GM21390 (cell line): ENCODE measurements at regions not wholly inside any gene's neighbourhood (a gene's known extent, or its start where the extent isn't known, plus 50 kb on each side); places are given as distances from the start of the nearest gene placed in this dataset.
"Not testable (repeated sequence)": the region's sequence is repeated elsewhere in the genome, so short reads cannot be mapped to it uniquely, and the experiment has no call there.

Experiments
- ATAC-seq: cut with Tn5 transposase; IDR thresholded peaks from one replicate; pipeline ENCODE4 v1.9.1; 2021; ENCODE audit not compliant: unreplicated experiment

- no peak for ATAC-seq
These were observed 1999.3 kb upstream of the CDH9 start for GRCh38 chr5:29037716-29038115.

- ATAC-seq = no peak
These were observed 1985.7 kb upstream of the CDH9 start for GRCh38 chr5:29024052-29024451.

GRCh38 chr5:29023541-29023940, 1985.2 kb upstream of the CDH9 start:
- no peak for ATAC-seq

- no peak for ATAC-seq
These were observed 1979.1 kb upstream of the CDH9 start for GRCh38 chr5:29017501-29017900.

GRCh38 chr5:29016067-29016466, 1977.7 kb upstream of the CDH9 start:
- no peak for ATAC-seq

GRCh38 chr5:29015523-29015922, 1977.1 kb upstream of the CDH9 start:
- no peak for ATAC-seq

GRCh38 chr5:29005386-29005785, 1967.0 kb upstream of the CDH9 start:
- no peak for ATAC-seq

GRCh38 chr5:29002481-29002880, 1964.1 kb upstream of the CDH9 start:
- no peak for ATAC-seq

GRCh38 chr5:29001666-29002065, 1963.3 kb upstream of the CDH9 start:
- ATAC-seq = no peak

- no peak for ATAC-seq
These were observed 1946.3 kb upstream of the CDH9 start for GRCh38 chr5:28984639-28985038.

GRCh38 chr5:28975508-28975907, 1937.1 kb upstream of the CDH9 start:
- ATAC-seq = no peak

- no peak for ATAC-seq
These were observed 1929.5 kb upstream of the CDH9 start for GRCh38 chr5:28967848-28968247.

GRCh38 chr5:28961816-28962215, 1923.4 kb upstream of the CDH9 start:
- no peak for ATAC-seq

GRCh38 chr5:28958581-28958980, 1920.2 kb upstream of the CDH9 start:
- no peak for ATAC-seq

GRCh38 chr5:28957450-28957849, 1919.1 kb upstream of the CDH9 start:
- no peak for ATAC-seq

- no peak for ATAC-seq
These were observed 1915.7 kb upstream of the CDH9 start for GRCh38 chr5:28954074-28954473.

- ATAC-seq = no peak
These were observed 1909.5 kb upstream of the CDH9 start for GRCh38 chr5:28947865-28948264.

- ATAC-seq = no peak
These were observed 1907.5 kb upstream of the CDH9 start for GRCh38 chr5:28945859-28946258.

GRCh38 chr5:28929366-28929765, 1891.0 kb upstream of the CDH9 start:
- ATAC-seq = not testable (repeated sequence)

- not testable (repeated sequence) for ATAC-seq
These were observed 1890.0 kb upstream of the CDH9 start for GRCh38 chr5:28928327-28928790.

- ATAC-seq = no peak
These were observed 1889.4 kb upstream of the CDH9 start for GRCh38 chr5:28927559-28928326.

GRCh38 chr5:28926422-28926821, 1888.0 kb upstream of the CDH9 start:
- ATAC-seq = no peak

- no peak for ATAC-seq
These were observed 1879.2 kb upstream of the CDH9 start for GRCh38 chr5:28917631-28918030.
